ENCODE measurements at regions not wholly inside any gene's neighbourhood (a gene's known extent, or its start where the extent isn't known, plus 50 kb on each side); places are given as distances from the start of the nearest gene placed in this dataset.

DNA sequence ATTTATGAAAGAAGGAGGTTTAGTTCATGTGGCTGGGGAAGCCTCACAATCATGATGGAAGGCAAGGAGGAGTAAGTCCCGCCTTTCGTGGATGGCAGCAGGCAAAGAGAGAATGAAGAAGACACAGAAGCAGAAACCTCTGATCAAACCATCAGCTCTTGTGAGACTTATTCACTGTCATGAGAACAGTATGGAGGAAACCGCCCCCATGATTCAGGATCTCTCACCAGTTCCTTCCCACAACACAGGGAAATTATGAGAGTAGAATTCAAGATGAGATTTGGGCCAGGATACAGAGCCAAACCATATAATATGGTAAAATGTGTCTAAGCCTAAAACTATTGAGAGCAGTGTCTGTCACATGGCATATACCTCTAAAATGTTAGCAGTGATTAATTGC is 503.8 kb upstream of the CCDC179 start:
- H3K9me3 Mint-ChIP-seq, result peaks cover 10% of the 10 kb centered on the region
- no peak overlapping the region for H3K4me3 Mint-ChIP-seq
- no peaks in the 10 kb centered on the region for H3K36me3 Mint-ChIP-seq

DNA sequence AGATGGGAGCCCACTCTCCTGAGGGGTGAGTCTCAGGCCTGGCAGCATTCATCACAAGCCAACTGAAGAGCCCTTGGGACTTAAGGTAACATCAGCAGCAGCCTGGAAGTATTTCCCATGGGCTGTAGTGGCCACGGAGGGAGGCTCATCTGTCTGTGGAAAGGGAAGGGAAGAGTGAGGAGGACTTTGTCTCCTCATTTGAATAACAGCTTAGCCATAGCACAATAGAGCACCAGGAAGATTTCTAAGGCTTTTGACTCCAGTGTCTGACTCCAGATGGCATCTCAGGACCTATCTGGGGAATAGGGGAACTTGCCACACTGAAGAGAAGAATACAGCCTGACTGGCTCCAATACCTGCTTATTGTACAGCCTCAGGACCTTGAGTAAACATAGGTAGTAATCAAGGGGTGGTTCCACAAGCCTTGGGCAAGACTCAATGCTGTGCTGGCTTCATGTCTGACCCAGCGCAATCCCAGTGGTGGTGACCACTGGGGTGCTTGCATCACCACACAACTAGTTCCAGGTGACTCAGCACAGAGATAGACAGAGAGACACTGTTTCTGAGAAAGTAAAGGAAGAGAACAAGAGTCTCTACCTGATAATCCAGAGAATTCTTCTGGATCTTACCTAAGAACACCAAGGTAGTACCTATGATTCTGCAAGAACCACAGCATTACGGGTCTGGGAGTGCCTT is 510.5 kb upstream of the CCDC179 start:
- TF ChIP-seq, protein P1, sequence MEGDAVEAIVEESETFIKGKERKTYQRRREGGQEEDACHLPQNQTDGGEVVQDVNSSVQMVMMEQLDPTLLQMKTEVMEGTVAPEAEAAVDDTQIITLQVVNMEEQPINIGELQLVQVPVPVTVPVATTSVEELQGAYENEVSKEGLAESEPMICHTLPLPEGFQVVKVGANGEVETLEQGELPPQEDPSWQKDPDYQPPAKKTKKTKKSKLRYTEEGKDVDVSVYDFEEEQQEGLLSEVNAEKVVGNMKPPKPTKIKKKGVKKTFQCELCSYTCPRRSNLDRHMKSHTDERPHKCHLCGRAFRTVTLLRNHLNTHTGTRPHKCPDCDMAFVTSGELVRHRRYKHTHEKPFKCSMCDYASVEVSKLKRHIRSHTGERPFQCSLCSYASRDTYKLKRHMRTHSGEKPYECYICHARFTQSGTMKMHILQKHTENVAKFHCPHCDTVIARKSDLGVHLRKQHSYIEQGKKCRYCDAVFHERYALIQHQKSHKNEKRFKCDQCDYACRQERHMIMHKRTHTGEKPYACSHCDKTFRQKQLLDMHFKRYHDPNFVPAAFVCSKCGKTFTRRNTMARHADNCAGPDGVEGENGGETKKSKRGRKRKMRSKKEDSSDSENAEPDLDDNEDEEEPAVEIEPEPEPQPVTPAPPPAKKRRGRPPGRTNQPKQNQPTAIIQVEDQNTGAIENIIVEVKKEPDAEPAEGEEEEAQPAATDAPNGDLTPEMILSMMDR (IDR thresholded peaks at IDR 0.05; ENCODE audit: unreplicated experiment), result no peak
- Mint-ChIP-seq H3K36me3 (peaks cover 3% of the 10 kb centered on the region), H3K27me3 (ENCODE audit: low read depth) (no peaks in the 10 kb centered on the region), H3K27ac (no peak overlapping the region), H3K4me3 (no peak overlapping the region), H3K9me3 (peaks cover 30% of the 10 kb centered on the region), H3K4me1 (peaks cover 2% of the 10 kb centered on the region)
- DNase-seq (ENCODE audit: low spot score in 2 of 2, unreplicated experiment in 2 of 2), result no peak

More for the DNA sequence above, 503.8 kb upstream of the CCDC179 start:
- Mint-ChIP-seq H3K27me3 (ENCODE audit: low read depth) (no peaks in the 10 kb centered on the region), H3K4me1 (peaks cover 22% of the 10 kb centered on the region), H3K27ac (no peak overlapping the region)
- TF ChIP-seq, protein P1 (IDR thresholded peaks at IDR 0.05; ENCODE audit: unreplicated experiment), result no peak
- DNase-seq (ENCODE audit: low spot score in 2 of 2, unreplicated experiment in 2 of 2), result no peak

DNA sequence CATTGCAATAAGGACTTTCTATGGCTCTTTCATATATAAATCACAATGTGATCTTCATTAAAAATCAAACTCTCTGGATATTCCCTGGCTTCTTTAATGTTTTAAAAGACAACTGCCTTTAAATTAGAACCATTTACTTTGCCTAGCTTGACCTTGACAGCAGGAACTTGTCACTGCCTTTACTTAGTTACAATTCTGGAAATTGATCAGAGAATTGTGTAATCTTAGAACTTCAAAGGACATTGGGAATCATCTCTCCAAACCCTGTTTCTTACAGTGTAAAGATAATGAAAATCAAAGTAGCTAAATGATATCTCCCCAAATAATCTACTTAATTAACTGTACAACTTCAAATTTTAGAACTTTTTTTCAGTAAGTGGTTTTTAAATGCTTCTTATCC is 517.6 kb upstream of the CCDC179 start:
- Mint-ChIP-seq H3K4me3 (no peak overlapping the region), H3K4me1 (peaks cover 3% of the 10 kb centered on the region), H3K27ac (no peak overlapping the region), H3K36me3 (no peaks in the 10 kb centered on the region), H3K27me3 (ENCODE audit: low read depth) (peaks cover 1% of the 10 kb centered on the region), H3K9me3 (peaks cover 12% of the 10 kb centered on the region)
- TF ChIP-seq, protein P1 (IDR thresholded peaks at IDR 0.05; ENCODE audit: unreplicated experiment), result no peak
- no peak for DNase-seq (ENCODE audit: low spot score in 2 of 2, unreplicated experiment in 2 of 2)

DNA sequence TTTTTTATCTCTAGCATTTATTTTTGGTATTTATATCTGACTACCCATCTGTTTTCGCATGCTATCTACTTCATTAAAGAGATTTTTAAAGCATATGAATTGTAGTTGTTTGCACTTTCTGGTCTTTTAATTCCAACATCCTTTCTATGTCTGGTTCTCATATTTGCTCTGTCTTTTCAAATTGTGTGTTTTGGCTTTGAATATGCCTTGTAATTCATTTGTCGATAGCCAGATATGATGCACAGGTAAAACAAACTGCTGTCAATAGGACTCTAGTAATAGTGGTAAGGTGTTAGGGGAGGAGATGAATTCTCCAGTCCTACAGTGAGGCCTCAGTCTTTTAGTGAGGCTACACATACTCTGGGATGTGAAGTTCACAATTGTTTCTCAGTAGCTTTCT is 530.8 kb upstream of the CCDC179 start:
- H3K4me1 Mint-ChIP-seq, result no peaks in the 10 kb centered on the region
- TF ChIP-seq, protein P1 (IDR thresholded peaks at IDR 0.05; ENCODE audit: unreplicated experiment), result no peak
- H3K9me3 Mint-ChIP-seq, result peaks cover 10% of the 10 kb centered on the region
- no peak for DNase-seq (ENCODE audit: low spot score in 2 of 2, unreplicated experiment in 2 of 2)
- no peak overlapping the region for H3K4me3 Mint-ChIP-seq
- no peaks in the 10 kb centered on the region for H3K27me3 Mint-ChIP-seq (ENCODE audit: low read depth)
- no peaks in the 10 kb centered on the region for H3K36me3 Mint-ChIP-seq
- H3K27ac Mint-ChIP-seq, result no peak overlapping the region

DNA sequence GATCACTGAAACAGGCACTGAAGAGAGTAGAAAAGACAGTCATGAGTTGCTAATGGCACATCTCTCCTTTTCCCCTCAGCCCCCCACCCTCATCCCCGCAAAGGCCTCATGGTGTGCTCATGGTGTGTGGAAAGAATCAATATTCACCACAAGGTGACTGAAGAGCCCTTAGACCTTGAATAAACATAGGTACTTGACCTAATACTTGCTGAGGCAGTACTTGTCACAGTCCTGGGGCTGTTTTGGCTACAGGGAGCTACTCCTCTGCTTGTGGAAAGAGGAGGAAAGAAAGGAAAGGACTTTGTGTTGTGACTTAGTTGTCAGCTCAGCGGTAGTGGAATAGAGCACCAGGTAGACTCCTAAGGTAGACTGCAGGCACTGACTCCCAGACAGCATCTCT is 537.8 kb upstream of the CCDC179 start:
- H3K4me3 Mint-ChIP-seq, result no peak overlapping the region
- H3K9me3 Mint-ChIP-seq, result peaks cover 3% of the 10 kb centered on the region
- TF ChIP-seq, protein P1 (IDR thresholded peaks at IDR 0.05; ENCODE audit: unreplicated experiment), result no peak
- no peaks in the 10 kb centered on the region for H3K27me3 Mint-ChIP-seq (ENCODE audit: low read depth)
- DNase-seq (ENCODE audit: low spot score in 2 of 2, unreplicated experiment in 2 of 2), result no peak
- H3K36me3 Mint-ChIP-seq, result no peaks in the 10 kb centered on the region
- no peak overlapping the region for H3K27ac Mint-ChIP-seq
- no peaks in the 10 kb centered on the region for H3K4me1 Mint-ChIP-seq
